ENCODE measurements at regions not wholly inside any gene's neighbourhood (a gene's known extent, or its start where the extent isn't known, plus 50 kb on each side); places are given as distances from the start of the nearest gene placed in this dataset.

- TF ChIP-seq EZH2 (IDR thresholded peaks at IDR 0.05; ENCODE audit: borderline replicate concordance), result no peak
- TF ChIP-seq CTCF (IDR thresholded peaks at IDR 0.05; ENCODE audit: poor library complexity), result no peak
Observed at GRCh38 chr4:166341992-166342391, 469.0 kb downstream of the TLL1 start.
